Hepatocyte (in vitro differentiated cells): ENCODE measurements at regions not wholly inside any gene's neighbourhood (a gene's known extent, or its start where the extent isn't known, plus 50 kb on each side); places are given as distances from the start of the nearest gene placed in this dataset.

ENCODE experiments used
- DNase-seq: peaks from one replicate; pipeline ENCODE4 v3.0.0-alpha.2; 2016; ENCODE audit warnings: low spot score
- H2AFZ ChIP-seq: fragments of 200-600 bp; sonication (generic); 2 replicates; pipeline ENCODE4 v1.6.0; 2016; ENCODE audit warnings: antibody characterized with exemption, mild to moderate bottlenecking
- H3K27ac ChIP-seq: fragments of 200-600 bp; sonication (generic); 2 replicates; pipeline ENCODE4 v1.5.1; 2016; ENCODE audit warnings: mild to moderate bottlenecking
- H3K27me3 ChIP-seq: fragments of 200-600 bp; sonication (generic); 2 replicates; pipeline ENCODE4 v1.6.1; 2016
- H3K36me3 ChIP-seq: fragments of 200-600 bp; sonication (generic); replicated peaks from 2 replicates; pipeline ENCODE4 v1.5.1; 2016; ENCODE audit warnings: low read depth; ENCODE audit not compliant: insufficient read depth
- H3K4me1 ChIP-seq: fragments of 200-600 bp; sonication (generic); 2 replicates; pipeline ENCODE4 v1.5.1; 2016; ENCODE audit warnings: mild to moderate bottlenecking, moderate library complexity; ENCODE audit not compliant: insufficient read depth
- H3K4me2 ChIP-seq: fragments of 200-600 bp; sonication (generic); 2 replicates; pipeline ENCODE4 v1.6.0; 2016
- H3K4me3 ChIP-seq: fragments of 200-600 bp; sonication (generic); 2 replicates; pipeline ENCODE4 v1.5.1; 2016; ENCODE audit warnings: mild to moderate bottlenecking
- H3K79me2 ChIP-seq: fragments of 200-600 bp; sonication (generic); 2 replicates; pipeline ENCODE4 v1.6.0; 2017; ENCODE audit warnings: mild to moderate bottlenecking
- H3K9me2 ChIP-seq: fragments of 200-600 bp; sonication (generic); replicated peaks from 2 replicates; pipeline ENCODE4 v1.6.0; 2017; ENCODE audit warnings: mild to moderate bottlenecking; ENCODE audit not compliant: insufficient read depth
- H3K9me3 ChIP-seq: fragments of 200-600 bp; sonication (generic); 2 replicates; pipeline ENCODE4 v1.5.1; 2016; ENCODE audit warnings: low read depth, mild to moderate bottlenecking
- H4K20me1 ChIP-seq: fragments of 200-600 bp; sonication (generic); 2 replicates; pipeline ENCODE4 v1.6.0; 2016; ENCODE audit warnings: mild to moderate bottlenecking; ENCODE audit not compliant: insufficient read depth, poor library complexity, severe bottlenecking
- EZH2 ChIP-seq: fragments of 200-600 bp; sonication (generic); IDR thresholded peaks from 2 replicates; pipeline ENCODE4 v1.6.1; 2016; ENCODE audit warnings: antibody characterized with exemption, mild to moderate bottlenecking, borderline replicate concordance
- EZH2phosphoT487 ChIP-seq: fragments of 200-600 bp; sonication (generic); IDR thresholded peaks from one replicate; pipeline ENCODE4 v1.6.1; 2018; ENCODE audit warnings: antibody characterized with exemption, mild to moderate bottlenecking, low read depth, moderate library complexity; ENCODE audit not compliant: unreplicated experiment, severe bottlenecking
- WGBS: methylation state at CpG from one replicate; pipeline ENCODE4 v1.1.6; 2016; ENCODE audit warnings: low lambda C conversion rate; ENCODE audit errors: missing lambda C conversion rate; 5-methylcytosine and 5-hydroxymethylcytosine counted together
- TF ChIP-seq, protein P1 (sequence below): fragments of 200-600 bp; sonication (generic); IDR thresholded peaks from 2 replicates; pipeline ENCODE4 v1.5.1; 2016; ENCODE audit warnings: antibody characterized with exemption, mild to moderate bottlenecking; ENCODE audit not compliant: poor library complexity

DNA sequence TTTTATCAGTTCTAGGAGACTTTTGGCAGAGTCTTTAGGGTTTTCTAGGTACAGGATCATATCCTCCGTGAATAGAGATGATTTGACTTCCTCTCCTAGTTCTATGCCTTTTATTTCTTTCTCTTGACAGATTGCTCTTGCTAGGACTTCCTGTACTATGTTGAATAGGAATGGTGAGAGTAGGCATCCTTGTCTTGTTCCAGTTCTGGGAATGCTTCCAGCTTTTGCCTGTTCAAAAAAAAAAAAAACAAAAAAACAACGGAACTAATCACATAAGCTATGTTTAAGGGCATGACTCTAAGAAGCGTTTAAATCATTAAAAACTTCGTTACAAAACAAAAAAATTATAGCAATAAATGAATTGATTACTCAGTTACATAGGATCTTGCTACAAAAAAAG is 145.7 kb downstream of the NUP35 start:
- Histone ChIP-seq H3K4me1 (no peaks in the 10 kb centered on the region), H3K9me2 (no peaks in the 10 kb centered on the region), H2AFZ (no peak overlapping the region), H4K20me1 (no peaks in the 10 kb centered on the region), H3K27me3 (no peaks in the 10 kb centered on the region), H3K36me3 (no peaks in the 10 kb centered on the region), H3K4me2 (no peak overlapping the region), H3K9me3 (no peaks in the 10 kb centered on the region), H3K27ac (no peak overlapping the region), H3K79me2 (no peaks in the 10 kb centered on the region), H3K4me3 (no peak overlapping the region)
- no peak for DNase-seq
- TF ChIP-seq, protein P1, sequence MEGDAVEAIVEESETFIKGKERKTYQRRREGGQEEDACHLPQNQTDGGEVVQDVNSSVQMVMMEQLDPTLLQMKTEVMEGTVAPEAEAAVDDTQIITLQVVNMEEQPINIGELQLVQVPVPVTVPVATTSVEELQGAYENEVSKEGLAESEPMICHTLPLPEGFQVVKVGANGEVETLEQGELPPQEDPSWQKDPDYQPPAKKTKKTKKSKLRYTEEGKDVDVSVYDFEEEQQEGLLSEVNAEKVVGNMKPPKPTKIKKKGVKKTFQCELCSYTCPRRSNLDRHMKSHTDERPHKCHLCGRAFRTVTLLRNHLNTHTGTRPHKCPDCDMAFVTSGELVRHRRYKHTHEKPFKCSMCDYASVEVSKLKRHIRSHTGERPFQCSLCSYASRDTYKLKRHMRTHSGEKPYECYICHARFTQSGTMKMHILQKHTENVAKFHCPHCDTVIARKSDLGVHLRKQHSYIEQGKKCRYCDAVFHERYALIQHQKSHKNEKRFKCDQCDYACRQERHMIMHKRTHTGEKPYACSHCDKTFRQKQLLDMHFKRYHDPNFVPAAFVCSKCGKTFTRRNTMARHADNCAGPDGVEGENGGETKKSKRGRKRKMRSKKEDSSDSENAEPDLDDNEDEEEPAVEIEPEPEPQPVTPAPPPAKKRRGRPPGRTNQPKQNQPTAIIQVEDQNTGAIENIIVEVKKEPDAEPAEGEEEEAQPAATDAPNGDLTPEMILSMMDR, result no peak
- TF ChIP-seq EZH2phosphoT487 (no peak), EZH2 (no peak)
- WGBS, result 82% methylated on average over 4 of the region's 4 CpGs

DNA sequence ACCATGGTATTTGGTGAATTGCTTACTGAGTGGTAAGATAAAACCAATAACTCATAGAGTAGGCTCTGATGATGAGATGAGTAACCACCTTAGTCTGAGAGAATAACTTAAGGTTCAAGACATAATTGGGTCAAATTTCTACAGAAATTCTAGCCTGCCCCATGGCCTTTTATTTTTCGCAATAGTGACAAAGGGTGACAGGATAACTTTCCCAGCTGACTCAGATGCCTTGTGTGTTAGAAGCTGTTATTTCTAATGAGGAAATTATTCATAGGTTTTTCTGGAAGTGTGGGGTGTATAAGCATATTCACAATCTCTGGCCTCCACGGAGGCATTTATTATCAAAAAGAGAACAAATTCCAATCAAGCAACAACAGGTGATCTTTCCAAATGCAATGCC is 159.0 kb downstream of the NUP35 start:
- no peaks in the 10 kb centered on the region for H3K4me1 ChIP-seq
- no peak for DNase-seq
- no peaks in the 10 kb centered on the region for H3K79me2 ChIP-seq
- no peaks in the 10 kb centered on the region for H3K9me3 ChIP-seq
- no peak overlapping the region for H3K4me2 ChIP-seq
- H3K4me3 ChIP-seq, result no peak overlapping the region
- no peaks in the 10 kb centered on the region for H4K20me1 ChIP-seq
- H3K27me3 ChIP-seq, result no peaks in the 10 kb centered on the region
- H3K9me2 ChIP-seq, result no peaks in the 10 kb centered on the region
- H3K36me3 ChIP-seq, result no peaks in the 10 kb centered on the region
- 92% methylated on average over 2 of the region's 2 CpGs for WGBS
- H3K27ac ChIP-seq, result no peak overlapping the region
- H2AFZ ChIP-seq, result no peak overlapping the region
- TF ChIP-seq, protein P1, result no peak
- TF ChIP-seq EZH2phosphoT487 (no peak), EZH2 (no peak)

DNA sequence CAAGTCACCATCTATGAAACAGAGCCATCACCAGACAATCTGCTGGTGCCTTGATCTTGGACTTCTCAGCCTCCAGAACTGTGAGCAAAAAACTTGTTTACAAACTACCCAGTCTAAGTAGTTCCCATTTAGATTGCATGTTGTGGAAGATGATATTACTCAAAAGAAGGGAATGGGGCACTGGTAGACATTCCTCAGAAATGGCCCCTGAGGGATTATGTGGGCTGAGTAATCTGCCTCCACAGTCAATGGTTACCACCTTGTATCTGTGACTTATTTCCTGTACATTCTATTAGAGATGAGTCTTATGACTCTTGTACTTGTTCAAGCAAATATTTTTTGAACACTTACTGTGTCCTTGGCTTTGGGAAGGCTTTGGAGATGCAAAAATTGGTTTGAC is 160.4 kb downstream of the NUP35 start:
- no peaks in the 10 kb centered on the region for H3K9me2 ChIP-seq
- H3K4me1 ChIP-seq, result no peaks in the 10 kb centered on the region
- no peaks in the 10 kb centered on the region for H3K27me3 ChIP-seq
- no peak for DNase-seq
- H3K79me2 ChIP-seq, result no peaks in the 10 kb centered on the region
- H2AFZ ChIP-seq, result no peak overlapping the region
- no peaks in the 10 kb centered on the region for H4K20me1 ChIP-seq
- no peak overlapping the region for H3K4me2 ChIP-seq
- no peaks in the 10 kb centered on the region for H3K9me3 ChIP-seq
- H3K36me3 ChIP-seq, result no peaks in the 10 kb centered on the region
- TF ChIP-seq, protein P1, result no peak
- TF ChIP-seq EZH2, result no peak
- no peak for TF ChIP-seq EZH2phosphoT487
- no peak overlapping the region for H3K4me3 ChIP-seq
- no peak overlapping the region for H3K27ac ChIP-seq

DNA sequence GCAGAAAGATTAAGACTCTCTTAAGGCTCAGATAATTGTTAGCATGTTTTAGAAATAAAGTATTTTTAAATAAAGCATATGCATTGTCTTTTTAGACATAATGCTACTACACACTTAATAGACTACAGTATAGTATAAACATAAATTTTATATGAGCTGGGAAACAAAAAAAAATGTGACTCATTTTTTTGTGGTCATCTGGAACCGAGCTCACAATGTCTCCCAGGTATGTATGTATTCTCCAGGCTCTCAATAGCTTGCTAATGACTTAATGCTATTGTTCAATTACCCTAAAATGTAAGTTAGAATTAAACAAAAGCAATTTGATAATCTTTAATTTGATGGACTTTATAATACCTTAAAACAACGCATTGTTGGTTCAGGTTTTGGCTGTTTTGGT is 167.2 kb downstream of the NUP35 start:
- Histone ChIP-seq H2AFZ (no peak overlapping the region), H3K4me1 (no peaks in the 10 kb centered on the region), H3K27ac (no peak overlapping the region), H3K27me3 (no peaks in the 10 kb centered on the region), H4K20me1 (no peaks in the 10 kb centered on the region), H3K4me3 (no peak overlapping the region), H3K36me3 (no peaks in the 10 kb centered on the region), H3K9me2 (no peaks in the 10 kb centered on the region), H3K9me3 (no peaks in the 10 kb centered on the region), H3K79me2 (no peaks in the 10 kb centered on the region), H3K4me2 (no peak overlapping the region)
- DNase-seq, result no peak
- no peak for TF ChIP-seq EZH2phosphoT487
- TF ChIP-seq, protein P1, result no peak
- no peak for TF ChIP-seq EZH2
- 57% methylated on average over 2 of the region's 2 CpGs for WGBS
